Right lobe of liver (tissue), 6 donors: ENCODE measurements at regions not wholly inside any gene's neighbourhood (a gene's known extent, or its start where the extent isn't known, plus 50 kb on each side); places are given as distances from the start of the nearest gene placed in this dataset.

Source experiments
- ATAC-seq, 4 donors: fragments of 200-7000 bp; cut with Tn5 transposase; one replicate each; pipeline ENCODE4 v1.9.1; 2020; ENCODE audit warnings: mild to moderate bottlenecking in 4 of 4, moderate library complexity in 4 of 4
- DNase-seq, 3 donors: peaks; one replicate each; pipeline ENCODE4 v3.0.0-alpha.2; 2020
- H3K27ac ChIP-seq, 3 donors: fragments of 200-600 bp; one replicate each; pipeline ENCODE4 v1.8.0; 2022
- H3K27me3 ChIP-seq, 2 donors: fragments of 200-600 bp; one replicate each; pipeline ENCODE4 v1.8.0; 2022
- H3K36me3 ChIP-seq, 4 donors: fragments of 200-600 bp; sonication (generic) in 1 of 4; one replicate each; pipeline versions ENCODE4 v1.5.1 to v1.8.0; 2017 to 2022; ENCODE audit warnings: control low read depth in 1 of 4
- H3K4me1 ChIP-seq, 4 donors: fragments of 200-600 bp; sonication (generic) in 1 of 4; one replicate each; pipeline versions ENCODE4 v1.5.1 to v1.8.0; 2017 to 2022; ENCODE audit warnings: control low read depth in 1 of 4
- H3K4me3 ChIP-seq, 3 donors: fragments of 200-600 bp; one replicate each; pipeline ENCODE4 v1.8.0; 2022
- H3K9me3 ChIP-seq, 4 donors: fragments of 200-600 bp; sonication (generic) in 1 of 4; one replicate each; pipeline versions ENCODE4 v1.5.1 to v1.8.0; 2017 to 2022; ENCODE audit warnings: control low read depth in 1 of 4
- CTCF ChIP-seq, 4 donors: fragments of 200-600 bp in 3 of 4; fragments of 450-650 bp in 1 of 4; IDR thresholded peaks; one replicate each; pipeline versions ENCODE4 v1.5.1 to v1.8.0; 2016 to 2022; ENCODE audit warnings: antibody characterized with exemption in 4 of 4, mild to moderate bottlenecking in 2 of 4
- POLR2A ChIP-seq: fragments of 450-650 bp; IDR thresholded peaks from one replicate; pipeline ENCODE4 v1.6.1; 2017; ENCODE audit warnings: antibody characterized with exemption, mild to moderate bottlenecking
- WGBS: methylation state at CpG from one replicate; pipeline ENCODE4 v1.1.6; 2018; ENCODE audit warnings: low coverage, low lambda C conversion rate; ENCODE audit not compliant: insufficient coverage; ENCODE audit errors: missing lambda C conversion rate; 5-methylcytosine and 5-hydroxymethylcytosine counted together
- intact Hi-C, 2 donors: fragments of 100-400 bp; cut with DNase I; formaldehyde crosslinking; loops; one replicate each; pipeline versions ENCODE4 v1.11.2 to v1.14.1; 2022
- donor health status: DM: no; HTN: yes; CAD: no.
- donor health status: DM: no; HTN: no; CAD: no.
- donor health status: DM: no; HTN: no; CAD: no.
- donor health status: DM: no; HTN: yes; CAD: no.
- donor health status: DM: no; HTN: yes; CAD: no.

DNA sequence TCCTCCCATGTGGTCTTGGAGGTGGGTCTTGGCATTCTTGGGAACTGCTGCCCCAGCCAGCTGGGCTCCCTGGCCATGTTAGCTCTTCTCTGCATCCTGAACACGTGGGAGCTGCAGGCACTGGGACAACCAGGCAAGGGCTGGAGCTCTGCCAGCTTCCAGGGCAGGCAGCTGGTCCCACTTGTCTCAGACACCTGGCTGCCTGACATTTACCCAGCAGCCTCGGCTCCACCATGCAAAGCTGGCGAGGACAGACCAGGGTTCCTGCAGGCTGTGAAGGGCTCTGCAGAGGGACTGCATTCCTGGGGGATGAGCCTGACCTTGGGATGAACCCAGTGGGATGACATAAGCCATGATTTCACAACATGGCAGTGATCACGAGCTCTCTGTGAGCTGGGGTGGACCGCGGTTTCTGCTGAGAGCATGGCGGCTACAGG is 99.0 kb upstream of the TSHZ3 start:
- WGBS, result 0% methylated on average over 1 of the region's 7 CpGs
- Histone ChIP-seq H3K27me3 (no peaks in the 10 kb centered on the region), H3K36me3 (no peaks in the 10 kb centered on the region), H3K4me3 (no peak overlapping the region), H3K4me1 (no peaks in the 10 kb centered on the region), H3K9me3 (no peaks in the 10 kb centered on the region), H3K27ac (no peak overlapping the region)
- intact Hi-C loops, result no loop called here
- TF ChIP-seq CTCF (IDR thresholded peaks at IDR 0.05) (no peak), POLR2A (no peak)
- DNase-seq (peak in 1 of 3 donors; percentile 22), ATAC-seq (peak in 2 of 4 donors; percentile 17 to 33)

DNA sequence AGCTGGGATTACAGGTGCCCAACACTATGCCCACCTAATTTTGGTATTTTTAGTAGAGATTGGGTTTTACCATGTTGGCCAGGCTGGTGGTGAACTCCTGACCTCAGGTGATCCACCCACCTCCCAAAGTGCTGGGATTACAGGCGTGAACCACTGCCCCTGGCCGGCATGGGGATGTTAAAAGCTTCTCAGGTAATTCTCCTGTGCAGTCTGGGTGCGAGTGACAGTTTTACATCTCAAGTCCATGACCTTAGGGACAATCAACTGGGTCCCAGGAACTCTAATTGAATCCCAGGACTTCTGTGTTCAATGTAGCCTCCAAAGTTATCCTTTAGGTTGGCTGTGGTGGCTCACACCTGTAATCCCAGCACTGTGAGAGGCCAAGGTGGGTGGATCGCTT is 100.1 kb upstream of the TSHZ3 start:
- intact Hi-C loops, result no loop called here
- WGBS, result 52% methylated on average over 4 of the region's 4 CpGs
- TF ChIP-seq CTCF (IDR thresholded peaks at IDR 0.05), result no peak
- no peak for TF ChIP-seq POLR2A

DNA sequence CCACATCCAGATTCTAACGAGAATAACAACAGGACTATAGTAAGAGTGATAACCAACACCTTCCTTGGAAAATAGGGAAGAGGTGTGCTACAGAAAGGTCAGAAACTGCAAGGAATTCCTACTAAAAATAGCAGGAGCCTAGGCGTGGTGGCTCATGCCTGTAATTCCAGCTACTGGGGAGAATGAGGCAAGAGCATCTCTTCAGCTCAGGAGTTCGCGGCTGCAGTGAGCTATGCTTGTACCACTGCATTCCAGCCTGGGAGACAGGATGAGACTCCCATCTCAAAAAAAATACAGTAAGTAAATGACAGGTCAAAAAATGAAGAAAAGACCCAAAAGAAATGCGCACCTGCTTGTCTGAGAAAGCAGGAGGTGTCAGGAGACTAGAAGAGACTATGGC is 101.5 kb upstream of the TSHZ3 start:
- no peak overlapping the region for H3K4me3 ChIP-seq
- DNase-seq, result no peak
- TF ChIP-seq POLR2A, result no peak
- no peaks in the 10 kb centered on the region for H3K9me3 ChIP-seq
- H3K27ac ChIP-seq, result no peak overlapping the region
- no peak for ATAC-seq
- intact Hi-C loops, result no loop called here
- no peaks in the 10 kb centered on the region for H3K27me3 ChIP-seq
- H3K36me3 ChIP-seq, result no peaks in the 10 kb centered on the region
- 68% methylated on average over 5 of the region's 5 CpGs for WGBS
- H3K4me1 ChIP-seq, result no peaks in the 10 kb centered on the region

More for the DNA sequence above, 100.1 kb upstream of the TSHZ3 start:
- Histone ChIP-seq H3K4me1 (no peaks in the 10 kb centered on the region), H3K4me3 (no peak overlapping the region), H3K27me3 (no peaks in the 10 kb centered on the region), H3K36me3 (no peaks in the 10 kb centered on the region), H3K9me3 (no peaks in the 10 kb centered on the region), H3K27ac (no peak overlapping the region)
- no peak for DNase-seq
- no peak for ATAC-seq

DNA sequence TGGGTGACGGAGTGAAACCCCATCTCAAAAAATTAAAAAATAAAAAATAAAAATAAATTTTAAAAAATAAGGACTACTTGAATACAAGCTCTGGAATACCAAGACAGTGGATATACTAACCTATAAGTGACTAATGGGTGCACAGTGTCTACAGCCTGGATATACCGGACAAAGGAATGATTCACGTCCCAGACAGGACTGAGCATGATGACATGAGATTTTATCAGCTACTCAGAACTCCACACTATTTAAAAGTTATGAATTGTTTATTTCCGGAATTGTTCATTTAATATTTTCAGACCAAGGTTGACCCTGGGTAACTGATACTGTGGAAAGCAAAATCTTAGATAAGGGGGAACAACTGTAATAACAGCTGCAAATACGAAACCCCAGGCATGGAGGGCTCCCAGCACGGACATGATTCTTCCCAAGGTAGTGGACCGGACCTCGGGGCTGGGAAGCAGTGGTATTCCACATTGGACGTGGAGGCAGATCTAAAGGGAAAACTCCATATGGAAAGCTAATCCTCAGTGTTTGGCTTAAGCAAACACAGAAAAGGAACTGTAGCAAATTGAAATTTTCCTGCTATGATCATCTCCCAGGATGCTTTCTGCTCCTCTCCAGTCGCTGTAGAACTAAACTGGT is 102.6 kb upstream of the TSHZ3 start:
- no peak for DNase-seq
- Histone ChIP-seq H3K4me1 (no peaks in the 10 kb centered on the region), H3K9me3 (no peaks in the 10 kb centered on the region), H3K36me3 (no peaks in the 10 kb centered on the region), H3K27ac (no peak overlapping the region), H3K4me3 (no peak overlapping the region), H3K27me3 (no peaks in the 10 kb centered on the region)
- ATAC-seq, result no peak
- 56% methylated on average over 10 of the region's 10 CpGs for WGBS
- intact Hi-C loops, result no loop called here
- TF ChIP-seq CTCF (IDR thresholded peaks at IDR 0.05) (no peak), POLR2A (no peak)

GRCh38 chr19:31459430-31459829 is 110.2 kb upstream of the TSHZ3 start:
- ATAC-seq (no peak), DNase-seq (no peak)
- Histone ChIP-seq H3K27ac (no peak overlapping the region), H3K36me3 (no peaks in the 10 kb centered on the region), H3K4me1 (no peaks in the 10 kb centered on the region), H3K27me3 (no peaks in the 10 kb centered on the region), H3K4me3 (no peak overlapping the region), H3K9me3 (no peaks in the 10 kb centered on the region)
- intact Hi-C loops, result no loop called here
- 75% methylated on average over 1 of the region's 3 CpGs for WGBS
- TF ChIP-seq POLR2A (no peak), CTCF (IDR thresholded peaks at IDR 0.05) (no peak)
